ENCODE measurements at regions not wholly inside any gene's neighbourhood (a gene's known extent, or its start where the extent isn't known, plus 50 kb on each side); places are given as distances from the start of the nearest gene placed in this dataset.
"Not testable (repeated sequence)": the region's sequence is repeated elsewhere in the genome, so short reads cannot be mapped to it uniquely, and the experiment has no call there.

- no peaks in the 10 kb centered on the region for H3K36me3 ChIP-seq (ENCODE audit: insufficient read depth)
- WGBS, result 91% methylated on average over 6 of the region's 6 CpGs
Observed at GRCh38 chr14:86761611-86762010, 1231.4 kb downstream of the GALC start.

GRCh38 chr14:86756521-86757190 is 1226.7 kb downstream of the FLRT2 start:
- Histone ChIP-seq H3K4me1 (ENCODE audit: insufficient read depth) (no peaks in the 10 kb centered on the region), H3K4me3 (ENCODE audit: low read depth, low read length) (no peak overlapping the region), H3K36me3 (ENCODE audit: insufficient read depth) (peaks cover 1% of the 10 kb centered on the region), H3K27ac (ENCODE audit: low read depth) (no peak overlapping the region)
- WGBS, result 77% methylated on average over 7 of the region's 7 CpGs
- no peak for DNase-seq (ENCODE audit: extremely low spot score)

More at GRCh38 chr14:86761611-86762010, 1231.4 kb downstream of the GALC start:
- Histone ChIP-seq H3K4me1 (ENCODE audit: insufficient read depth) (no peaks in the 10 kb centered on the region), H3K27ac (ENCODE audit: low read depth) (no peak overlapping the region), H3K4me3 (ENCODE audit: low read depth, low read length) (no peak overlapping the region)
- no peak for DNase-seq (ENCODE audit: extremely low spot score)

GRCh38 chr14:86750488-86750887 is 1220.5 kb downstream of the FLRT2 start:
- WGBS, result 76% methylated on average over 4 of the region's 4 CpGs
- H3K36me3 ChIP-seq (ENCODE audit: insufficient read depth); H3K4me1 ChIP-seq (ENCODE audit: insufficient read depth); H3K27ac ChIP-seq (ENCODE audit: low read depth); DNase-seq (ENCODE audit: extremely low spot score); H3K4me3 ChIP-seq (ENCODE audit: low read depth, low read length): not testable (repeated sequence)

- H3K4me3 ChIP-seq (ENCODE audit: low read depth, low read length), result no peak overlapping the region
- DNase-seq (ENCODE audit: extremely low spot score), result no peak
- no peaks in the 10 kb centered on the region for H3K4me1 ChIP-seq (ENCODE audit: insufficient read depth)
- no peak overlapping the region for H3K27ac ChIP-seq (ENCODE audit: low read depth)
- no peaks in the 10 kb centered on the region for H3K36me3 ChIP-seq (ENCODE audit: insufficient read depth)
Observed at GRCh38 chr14:86739761-86740160, 1209.8 kb downstream of the FLRT2 start.

GRCh38 chr14:86731427-86731826 is 1201.5 kb downstream of the FLRT2 start:
- WGBS, result 84% methylated on average over 2 of the region's 2 CpGs
- not testable (repeated sequence) for DNase-seq (ENCODE audit: extremely low spot score); H3K36me3 ChIP-seq (ENCODE audit: insufficient read depth); H3K27ac ChIP-seq (ENCODE audit: low read depth); H3K4me3 ChIP-seq (ENCODE audit: low read depth, low read length); H3K4me1 ChIP-seq (ENCODE audit: insufficient read depth)

GRCh38 chr14:86723254-86723624 is 1193.3 kb downstream of the FLRT2 start:
- no peak overlapping the region for H3K27ac ChIP-seq (ENCODE audit: low read depth)
- no peaks in the 10 kb centered on the region for H3K4me1 ChIP-seq (ENCODE audit: insufficient read depth)
- no peak overlapping the region for H3K4me3 ChIP-seq (ENCODE audit: low read depth, low read length)
- DNase-seq (ENCODE audit: extremely low spot score), result no peak
- H3K36me3 ChIP-seq (ENCODE audit: insufficient read depth), result no peaks in the 10 kb centered on the region

- no peak overlapping the region for H3K27ac ChIP-seq (ENCODE audit: low read depth)
- DNase-seq (ENCODE audit: extremely low spot score), result no peak
- no peaks in the 10 kb centered on the region for H3K36me3 ChIP-seq (ENCODE audit: insufficient read depth)
- WGBS, result 97% methylated on average over 2 of the region's 2 CpGs
- no peaks in the 10 kb centered on the region for H3K4me1 ChIP-seq (ENCODE audit: insufficient read depth)
- no peak overlapping the region for H3K4me3 ChIP-seq (ENCODE audit: low read depth, low read length)
Observed at GRCh38 chr14:86722612-86723253, 1192.8 kb downstream of the FLRT2 start.

GRCh38 chr14:86714575-86714974 is 1184.6 kb downstream of the FLRT2 start:
- Histone ChIP-seq H3K27ac (ENCODE audit: low read depth) (no peak overlapping the region), H3K36me3 (ENCODE audit: insufficient read depth) (no peaks in the 10 kb centered on the region), H3K4me1 (ENCODE audit: insufficient read depth) (no peaks in the 10 kb centered on the region), H3K4me3 (ENCODE audit: low read depth, low read length) (no peak overlapping the region)
- no peak for DNase-seq (ENCODE audit: extremely low spot score)

- Histone ChIP-seq H3K27ac (ENCODE audit: low read depth) (no peak overlapping the region), H3K4me3 (ENCODE audit: low read depth, low read length) (no peak overlapping the region), H3K4me1 (ENCODE audit: insufficient read depth) (no peaks in the 10 kb centered on the region), H3K36me3 (ENCODE audit: insufficient read depth) (no peaks in the 10 kb centered on the region)
- no peak for DNase-seq (ENCODE audit: extremely low spot score)
- 93% methylated on average over 2 of the region's 2 CpGs for WGBS
Observed at GRCh38 chr14:86714153-86714552, 1184.2 kb downstream of the FLRT2 start.

GRCh38 chr14:86712727-86713126 is 1182.8 kb downstream of the FLRT2 start:
- H3K4me1 ChIP-seq (ENCODE audit: insufficient read depth), result no peaks in the 10 kb centered on the region
- 50% methylated on average over 4 of the region's 4 CpGs for WGBS
- no peak overlapping the region for H3K4me3 ChIP-seq (ENCODE audit: low read depth, low read length)
- H3K36me3 ChIP-seq (ENCODE audit: insufficient read depth), result no peaks in the 10 kb centered on the region
- no peak for DNase-seq (ENCODE audit: extremely low spot score)
- H3K27ac ChIP-seq (ENCODE audit: low read depth), result no peak overlapping the region

- no peaks in the 10 kb centered on the region for H3K36me3 ChIP-seq (ENCODE audit: insufficient read depth)
- H3K4me3 ChIP-seq (ENCODE audit: low read depth, low read length), result no peak overlapping the region
- 80% methylated on average over 1 of the region's 1 CpG for WGBS
- no peak overlapping the region for H3K27ac ChIP-seq (ENCODE audit: low read depth)
- H3K4me1 ChIP-seq (ENCODE audit: insufficient read depth), result no peaks in the 10 kb centered on the region
- DNase-seq (ENCODE audit: extremely low spot score), result no peak
Observed at GRCh38 chr14:86712176-86712575, 1182.2 kb downstream of the FLRT2 start.

- Histone ChIP-seq H3K4me3 (ENCODE audit: low read depth, low read length) (no peak overlapping the region), H3K36me3 (ENCODE audit: insufficient read depth) (no peaks in the 10 kb centered on the region), H3K27ac (ENCODE audit: low read depth) (no peak overlapping the region), H3K4me1 (ENCODE audit: insufficient read depth) (no peaks in the 10 kb centered on the region)
- DNase-seq (ENCODE audit: extremely low spot score), result no peak
Observed at GRCh38 chr14:86708846-86709339, 1178.9 kb downstream of the FLRT2 start.

GRCh38 chr14:86707071-86707470 is 1177.1 kb downstream of the FLRT2 start:
- Histone ChIP-seq H3K4me1 (ENCODE audit: insufficient read depth) (no peaks in the 10 kb centered on the region), H3K36me3 (ENCODE audit: insufficient read depth) (no peaks in the 10 kb centered on the region), H3K4me3 (ENCODE audit: low read depth, low read length) (no peak overlapping the region), H3K27ac (ENCODE audit: low read depth) (no peak overlapping the region)
- no peak for DNase-seq (ENCODE audit: extremely low spot score)

GRCh38 chr14:86683561-86683960 is 1153.6 kb downstream of the FLRT2 start:
- 91% methylated on average over 1 of the region's 1 CpG for WGBS
- H3K27ac ChIP-seq (ENCODE audit: low read depth), result no peak overlapping the region
- no peak for DNase-seq (ENCODE audit: extremely low spot score)
- H3K4me3 ChIP-seq (ENCODE audit: low read depth, low read length), result no peak overlapping the region
- no peaks in the 10 kb centered on the region for H3K36me3 ChIP-seq (ENCODE audit: insufficient read depth)
- no peaks in the 10 kb centered on the region for H3K4me1 ChIP-seq (ENCODE audit: insufficient read depth)

All from urinary bladder (tissue), 3 donors.